OCI-LY7 (cell line): ENCODE measurements at regions not wholly inside any gene's neighbourhood (a gene's known extent, or its start where the extent isn't known, plus 50 kb on each side); places are given as distances from the start of the nearest gene placed in this dataset.

Experiments
- BruUV-seq: library from RNA; stranded (reverse); fragments of 400-500 nt; replicated peaks from 2 replicates; lab custom pipeline; 2021; lab: Mats Ljungman, UMichigan
- CTCF ChIA-PET: fragments of 300-600 bp; sonication (Branson Sonifier 250); formaldehyde crosslinking; loops from one replicate; lab custom pipeline; 2022; ENCODE audit warnings: antibody characterized with exemption; ENCODE audit not compliant: unreplicated experiment; lab: Charles Lee
- POLR2A ChIA-PET: fragments of 300-600 bp; sonication (Branson Sonifier 250); formaldehyde crosslinking; loops from one replicate; lab custom pipeline; 2022; ENCODE audit warnings: antibody characterized with exemption; lab: Charles Lee
- DNase-seq: peaks from one replicate; pipeline ENCODE4 v3.0.0-alpha.2; 2015; ENCODE audit warnings: low spot score
- H2AFZ ChIP-seq: fragments of 200-600 bp; sonication (generic), shearing (Covaris generic); 2 replicates; pipeline ENCODE4 v1.6.1; 2014; ENCODE audit warnings: mild to moderate bottlenecking, antibody characterized with exemption, low read length, moderate library complexity
- H3K27ac ChIP-seq: fragments of 200-600 bp; sonication (generic); 2 replicates; pipeline ENCODE4 v1.5.1; 2014; ENCODE audit warnings: mixed run types, low read depth, mild to moderate bottlenecking, moderate library complexity, low read length, inconsistent platforms; ENCODE audit not compliant: poor library complexity, severe bottlenecking
- H3K36me3 ChIP-seq: fragments of 200-600 bp; sonication (generic); 2 replicates; pipeline ENCODE4 v1.6.1; 2014; ENCODE audit warnings: mild to moderate bottlenecking, antibody characterized with exemption, low read length, moderate library complexity, mixed read lengths; ENCODE audit not compliant: insufficient read depth
- H3K4me1 ChIP-seq: fragments of 200-600 bp; sonication (generic); 2 replicates; pipeline ENCODE4 v1.5.1; 2014; ENCODE audit warnings: mild to moderate bottlenecking, low read length; ENCODE audit not compliant: insufficient read depth, poor library complexity, severe bottlenecking
- H3K4me2 ChIP-seq: fragments of 200-600 bp; sonication (generic); 2 replicates; pipeline ENCODE4 v1.6.1; 2014; ENCODE audit warnings: mild to moderate bottlenecking, low read length
- H3K4me3 ChIP-seq: fragments of 200-600 bp; sonication (generic); 2 replicates; pipeline ENCODE4 v1.5.1; 2014; ENCODE audit warnings: mild to moderate bottlenecking, low read depth, low read length; ENCODE audit not compliant: poor library complexity, severe bottlenecking
- H3K79me2 ChIP-seq: fragments of 200-600 bp; sonication (generic); 2 replicates; pipeline ENCODE4 v1.6.1; 2016; ENCODE audit warnings: low read depth, mild to moderate bottlenecking, low read length, moderate library complexity, mixed read lengths; ENCODE audit not compliant: insufficient read depth
- H3K9me2 ChIP-seq: fragments of 200-600 bp; sonication (generic); 2 replicates; pipeline ENCODE4 v1.6.1; 2016; ENCODE audit warnings: mild to moderate bottlenecking, low read length, mixed read lengths; ENCODE audit not compliant: insufficient read depth
- H3K9me3 ChIP-seq: fragments of 200-600 bp; sonication (generic); 2 replicates; pipeline ENCODE4 v1.6.1; 2014; ENCODE audit warnings: mild to moderate bottlenecking, mixed run types, low read length, mixed read lengths
- H4K20me1 ChIP-seq: fragments of 200-600 bp; sonication (generic); 2 replicates; pipeline ENCODE4 v1.6.1; 2014; ENCODE audit warnings: mild to moderate bottlenecking, antibody characterized with exemption, low read length, moderate library complexity, mixed read lengths; ENCODE audit not compliant: insufficient read depth
- CTCF ChIP-seq: fragments of 200-600 bp; sonication (generic); conservative IDR thresholded peaks from 2 replicates; pipeline ENCODE4 v1.5.1; 2014; ENCODE audit warnings: mild to moderate bottlenecking, antibody characterized with exemption, low read length, moderate library complexity, mixed read lengths
- EZH2phosphoT487 ChIP-seq: fragments of 200-600 bp; sonication (generic); IDR thresholded peaks from 2 replicates; pipeline ENCODE4 v1.6.1; 2018; ENCODE audit warnings: low read depth, borderline replicate concordance, mild to moderate bottlenecking, mixed run types, antibody characterized with exemption, low read length, moderate library complexity, mixed read lengths
- intact Hi-C: fragments of 100-400 bp; cut with micrococcal nuclease; formaldehyde crosslinking; loops from one replicate; pipeline ENCODE4 v1.10.0; 2022; ENCODE audit not compliant: unreplicated experiment

GRCh38 chr5:2203774-2204173 lies 321.0 kb upstream of the IRX4 start:
- intact Hi-C loops, result no loop called here
- Histone ChIP-seq H3K4me2 (no peak overlapping the region), H4K20me1 (no peaks in the 10 kb centered on the region), H3K9me3 (no peaks in the 10 kb centered on the region), H3K4me1 (no peaks in the 10 kb centered on the region), H3K4me3 (no peak overlapping the region), H2AFZ (no peak overlapping the region), H3K9me2 (no peaks in the 10 kb centered on the region), H3K27ac (no peak overlapping the region), H3K36me3 (no peaks in the 10 kb centered on the region), H3K79me2 (no peaks in the 10 kb centered on the region)
- CTCF ChIA-PET, result no interaction called here
- no peak for DNase-seq
- POLR2A ChIA-PET, result interaction anchor here (0.6 to 0.8 kb wide), 2 partner anchors 13 to 115 kb away, joined by 3 to 5 read pairs; no protein-coding TSS in a partner anchor
- BruUV-seq, result no TSS peak
- no peak for TF ChIP-seq EZH2phosphoT487
- TF ChIP-seq CTCF, result no peak

GRCh38 chr5:2201832-2202231 lies 319.1 kb upstream of the IRX4 start:
- H3K4me2 ChIP-seq, result no peak overlapping the region
- no peaks in the 10 kb centered on the region for H4K20me1 ChIP-seq
- no peaks in the 10 kb centered on the region for H3K36me3 ChIP-seq
- no peak overlapping the region for H3K4me3 ChIP-seq
- POLR2A ChIA-PET, result no interaction called here
- CTCF ChIA-PET, result no interaction called here
- H3K27ac ChIP-seq, result no peak overlapping the region
- no peak overlapping the region for H2AFZ ChIP-seq
- H3K9me3 ChIP-seq, result no peaks in the 10 kb centered on the region
- no peak for TF ChIP-seq EZH2phosphoT487
- no peak for TF ChIP-seq CTCF
- no peaks in the 10 kb centered on the region for H3K79me2 ChIP-seq
- H3K9me2 ChIP-seq, result no peaks in the 10 kb centered on the region
- H3K4me1 ChIP-seq, result no peaks in the 10 kb centered on the region
- intact Hi-C loops, result no loop called here
- no TSS peak for BruUV-seq
- no peak for DNase-seq

GRCh38 chr5:2201421-2201820 lies 318.7 kb upstream of the IRX4 start:
- ChIA-PET POLR2A (no interaction called here), CTCF (no interaction called here)
- Histone ChIP-seq H3K79me2 (no peaks in the 10 kb centered on the region), H3K4me2 (no peak overlapping the region), H3K36me3 (no peaks in the 10 kb centered on the region), H4K20me1 (no peaks in the 10 kb centered on the region), H2AFZ (no peak overlapping the region), H3K4me1 (no peaks in the 10 kb centered on the region), H3K9me3 (no peaks in the 10 kb centered on the region), H3K27ac (no peak overlapping the region), H3K4me3 (no peak overlapping the region), H3K9me2 (no peaks in the 10 kb centered on the region)
- BruUV-seq, result no TSS peak
- intact Hi-C loops, result no loop called here
- no peak for DNase-seq
- TF ChIP-seq CTCF, result no peak
- no peak for TF ChIP-seq EZH2phosphoT487
